MM.1S (cell line): ENCODE measurements at regions not wholly inside any gene's neighbourhood (a gene's known extent, or its start where the extent isn't known, plus 50 kb on each side); places are given as distances from the start of the nearest gene placed in this dataset.

ENCODE experiments used
- DNase-seq: peaks from one replicate; pipeline ENCODE4 v3.0.0-alpha.2; 2015
- H2AFZ ChIP-seq: fragments of 300-600 bp; sonication (generic); 2 replicates; pipeline ENCODE4 v1.6.0; 2016; ENCODE audit warnings: antibody characterized with exemption, low read length
- H3F3A ChIP-seq: fragments of 300-600 bp; sonication (generic); 2 replicates; pipeline ENCODE4 v1.6.1; 2016; ENCODE audit warnings: mild to moderate bottlenecking, antibody characterized with exemption, low read length, moderate library complexity, mixed read lengths; ENCODE audit not compliant: insufficient read depth
- H3K27ac ChIP-seq: fragments of 300-600 bp; sonication (generic); 2 replicates; pipeline ENCODE4 v1.5.1; 2016; ENCODE audit warnings: mild to moderate bottlenecking, low read length
- H3K27me3 ChIP-seq: fragments of 300-600 bp; sonication (generic); replicated peaks from 2 replicates; pipeline ENCODE4 v1.6.0; 2016; ENCODE audit warnings: low read length; ENCODE audit not compliant: insufficient read depth
- H3K36me3 ChIP-seq: fragments of 300-600 bp; sonication (generic); replicated peaks from 2 replicates; pipeline ENCODE4 v1.6.1; 2016; ENCODE audit warnings: mild to moderate bottlenecking, low read length, mixed read lengths; ENCODE audit not compliant: insufficient read depth
- H3K4me1 ChIP-seq: fragments of 300-600 bp; sonication (generic); 2 replicates; pipeline ENCODE4 v1.6.1; 2016; ENCODE audit warnings: low read length, mixed read lengths
- H3K4me2 ChIP-seq: fragments of 300-600 bp; sonication (generic); 2 replicates; pipeline ENCODE4 v1.6.0; 2016; ENCODE audit warnings: low read depth, low read length
- H3K4me3 ChIP-seq: fragments of 300-600 bp; sonication (generic); 2 replicates; pipeline ENCODE4 v1.5.1; 2016; ENCODE audit warnings: low read length, mixed read lengths
- H3K79me2 ChIP-seq: fragments of 300-600 bp; sonication (generic); 2 replicates; pipeline ENCODE4 v1.6.1; 2016; ENCODE audit warnings: mixed run types, low read length, mixed read lengths
- H3K9ac ChIP-seq: fragments of 300-600 bp; sonication (generic); 2 replicates; pipeline ENCODE4 v1.6.1; 2016; ENCODE audit warnings: low read length, mixed read lengths
- H3K9me2 ChIP-seq: fragments of 300-600 bp; sonication (generic); replicated peaks from 2 replicates; pipeline ENCODE4 v1.6.1; 2016; ENCODE audit warnings: mild to moderate bottlenecking, low read length, mixed read lengths; ENCODE audit not compliant: insufficient read depth
- H3K9me3 ChIP-seq: fragments of 300-600 bp; sonication (generic); replicated peaks from 2 replicates; pipeline ENCODE4 v1.6.1; 2016; ENCODE audit warnings: mild to moderate bottlenecking, low read length, mixed read lengths; ENCODE audit not compliant: insufficient read depth
- H4K20me1 ChIP-seq: fragments of 300-600 bp; sonication (generic); 2 replicates; pipeline ENCODE4 v1.6.1; 2016; ENCODE audit warnings: mild to moderate bottlenecking, low read length, moderate library complexity, mixed read lengths; ENCODE audit not compliant: insufficient read depth
- EZH2 ChIP-seq: fragments of 300-600 bp; sonication (generic); optimal IDR thresholded peaks from 2 replicates; pipeline ENCODE3; 2017; ENCODE audit warnings: low read depth, mild to moderate bottlenecking, antibody characterized with exemption, low read length, mixed read lengths
- EZH2phosphoT487 ChIP-seq: fragments of 300-600 bp; sonication (generic); IDR thresholded peaks from 2 replicates; pipeline ENCODE4 v1.6.1; 2018; ENCODE audit warnings: antibody characterized with exemption, low read length
- TF ChIP-seq, protein P1 (sequence below): fragments of 300-600 bp; sonication (generic); IDR thresholded peaks from 2 replicates; pipeline ENCODE4 v1.5.1; 2016; ENCODE audit warnings: antibody characterized with exemption, low read length, mixed read lengths

DNA sequence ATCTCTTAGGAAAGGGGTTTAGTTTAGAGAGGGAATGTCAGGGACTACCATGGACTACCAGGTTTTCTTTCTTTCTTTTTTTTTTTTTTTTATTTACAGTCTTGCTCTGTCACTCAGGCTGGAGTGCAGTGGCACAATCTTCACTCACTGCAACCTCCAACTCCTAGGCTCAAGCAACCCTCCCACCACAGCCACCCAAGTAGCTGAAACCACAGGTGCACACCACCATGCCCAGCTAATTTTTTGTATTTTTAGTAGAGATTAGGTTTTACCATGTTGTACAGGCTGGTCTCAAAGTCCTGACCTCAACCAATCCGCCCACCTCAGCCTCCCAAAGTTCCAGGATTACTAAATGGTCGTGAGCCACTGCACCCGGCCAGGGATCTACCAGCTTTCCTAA is 572.7 kb downstream of the CAAP1 start:
- no peaks in the 10 kb centered on the region for H3K4me1 ChIP-seq
- H3K79me2 ChIP-seq = no peaks in the 10 kb centered on the region
- no peaks in the 10 kb centered on the region for H3K27me3 ChIP-seq
- H3F3A ChIP-seq = no peaks in the 10 kb centered on the region
- no peak overlapping the region for H3K27ac ChIP-seq
- H3K4me2 ChIP-seq = no peak overlapping the region
- H4K20me1 ChIP-seq = no peaks in the 10 kb centered on the region
- H3K4me3 ChIP-seq = no peak overlapping the region
- H3K36me3 ChIP-seq = no peaks in the 10 kb centered on the region
- no peaks in the 10 kb centered on the region for H3K9me2 ChIP-seq
- no peak for TF ChIP-seq EZH2phosphoT487
- TF ChIP-seq EZH2 = no peak
- TF ChIP-seq, protein P1, sequence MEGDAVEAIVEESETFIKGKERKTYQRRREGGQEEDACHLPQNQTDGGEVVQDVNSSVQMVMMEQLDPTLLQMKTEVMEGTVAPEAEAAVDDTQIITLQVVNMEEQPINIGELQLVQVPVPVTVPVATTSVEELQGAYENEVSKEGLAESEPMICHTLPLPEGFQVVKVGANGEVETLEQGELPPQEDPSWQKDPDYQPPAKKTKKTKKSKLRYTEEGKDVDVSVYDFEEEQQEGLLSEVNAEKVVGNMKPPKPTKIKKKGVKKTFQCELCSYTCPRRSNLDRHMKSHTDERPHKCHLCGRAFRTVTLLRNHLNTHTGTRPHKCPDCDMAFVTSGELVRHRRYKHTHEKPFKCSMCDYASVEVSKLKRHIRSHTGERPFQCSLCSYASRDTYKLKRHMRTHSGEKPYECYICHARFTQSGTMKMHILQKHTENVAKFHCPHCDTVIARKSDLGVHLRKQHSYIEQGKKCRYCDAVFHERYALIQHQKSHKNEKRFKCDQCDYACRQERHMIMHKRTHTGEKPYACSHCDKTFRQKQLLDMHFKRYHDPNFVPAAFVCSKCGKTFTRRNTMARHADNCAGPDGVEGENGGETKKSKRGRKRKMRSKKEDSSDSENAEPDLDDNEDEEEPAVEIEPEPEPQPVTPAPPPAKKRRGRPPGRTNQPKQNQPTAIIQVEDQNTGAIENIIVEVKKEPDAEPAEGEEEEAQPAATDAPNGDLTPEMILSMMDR = no peak
- no peak for DNase-seq
- H2AFZ ChIP-seq = no peak overlapping the region
- no peak overlapping the region for H3K9ac ChIP-seq
- H3K9me3 ChIP-seq = no peaks in the 10 kb centered on the region

DNA sequence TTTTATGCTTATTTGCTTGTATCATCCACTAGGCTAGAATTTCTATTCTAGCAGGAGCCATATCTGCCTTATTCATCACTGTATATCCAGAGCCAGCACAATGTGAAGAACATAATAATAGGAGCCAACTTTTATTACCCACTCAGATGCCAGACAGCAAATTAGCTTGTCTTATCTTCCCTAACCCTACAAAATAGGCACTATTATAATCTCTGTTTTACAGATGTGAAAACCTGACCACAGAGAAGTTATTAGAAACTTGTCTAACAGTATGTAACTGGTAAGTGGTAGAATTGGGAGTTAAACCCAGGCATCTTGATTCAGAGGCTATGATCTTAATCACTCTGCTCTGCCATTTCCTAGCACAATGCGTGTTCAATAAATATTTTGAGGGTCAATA is 579.5 kb downstream of the CAAP1 start:
- H3K9me3 ChIP-seq = no peaks in the 10 kb centered on the region
- H3K36me3 ChIP-seq = no peaks in the 10 kb centered on the region
- no peaks in the 10 kb centered on the region for H4K20me1 ChIP-seq
- no peaks in the 10 kb centered on the region for H3K27me3 ChIP-seq
- H3K79me2 ChIP-seq = no peaks in the 10 kb centered on the region
- no peak for DNase-seq
- no peaks in the 10 kb centered on the region for H3F3A ChIP-seq
- no peaks in the 10 kb centered on the region for H3K4me1 ChIP-seq
- no peaks in the 10 kb centered on the region for H3K9me2 ChIP-seq
- no peak overlapping the region for H3K27ac ChIP-seq
- no peak overlapping the region for H3K4me3 ChIP-seq
- H3K4me2 ChIP-seq = no peak overlapping the region
- no peak overlapping the region for H2AFZ ChIP-seq
- no peak overlapping the region for H3K9ac ChIP-seq
- no peak for TF ChIP-seq EZH2
- TF ChIP-seq EZH2phosphoT487 = no peak
- TF ChIP-seq, protein P1 = no peak

DNA sequence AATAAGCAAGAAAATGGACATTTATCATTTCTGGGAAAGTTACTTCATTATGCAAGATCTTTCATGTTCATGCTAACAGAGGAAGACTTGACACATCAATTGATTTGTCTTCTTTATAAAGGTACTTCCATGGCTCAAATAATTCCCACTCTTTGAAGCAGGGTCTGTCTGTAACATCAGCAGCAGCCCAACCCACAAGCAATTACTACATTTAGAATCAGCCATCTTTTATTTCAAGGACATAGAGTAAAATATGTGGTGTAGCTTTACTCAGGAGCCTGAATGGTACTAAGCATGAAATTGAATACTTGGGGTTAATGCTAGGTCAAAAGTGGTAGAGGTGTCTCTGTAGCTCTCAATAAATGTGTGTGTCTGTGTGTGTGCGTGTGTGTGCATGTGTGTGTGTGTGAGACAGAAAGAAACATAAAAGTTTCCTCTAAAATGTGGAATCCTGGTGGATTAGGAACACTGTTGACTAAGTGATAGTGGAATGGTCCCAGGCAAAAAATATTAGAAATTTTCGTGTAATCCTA is 581.1 kb downstream of the CAAP1 start:
- Histone ChIP-seq H3K9ac (no peak overlapping the region), H3K27me3 (no peaks in the 10 kb centered on the region), H3K4me1 (no peaks in the 10 kb centered on the region), H4K20me1 (no peaks in the 10 kb centered on the region), H3K9me2 (no peaks in the 10 kb centered on the region), H2AFZ (no peak overlapping the region), H3K9me3 (no peaks in the 10 kb centered on the region), H3K4me3 (no peak overlapping the region), H3K4me2 (no peak overlapping the region), H3F3A (no peaks in the 10 kb centered on the region), H3K36me3 (no peaks in the 10 kb centered on the region), H3K27ac (no peak overlapping the region), H3K79me2 (no peaks in the 10 kb centered on the region)
- no peak for TF ChIP-seq EZH2
- TF ChIP-seq, protein P1 = no peak
- no peak for TF ChIP-seq EZH2phosphoT487
- DNase-seq = no peak

DNA sequence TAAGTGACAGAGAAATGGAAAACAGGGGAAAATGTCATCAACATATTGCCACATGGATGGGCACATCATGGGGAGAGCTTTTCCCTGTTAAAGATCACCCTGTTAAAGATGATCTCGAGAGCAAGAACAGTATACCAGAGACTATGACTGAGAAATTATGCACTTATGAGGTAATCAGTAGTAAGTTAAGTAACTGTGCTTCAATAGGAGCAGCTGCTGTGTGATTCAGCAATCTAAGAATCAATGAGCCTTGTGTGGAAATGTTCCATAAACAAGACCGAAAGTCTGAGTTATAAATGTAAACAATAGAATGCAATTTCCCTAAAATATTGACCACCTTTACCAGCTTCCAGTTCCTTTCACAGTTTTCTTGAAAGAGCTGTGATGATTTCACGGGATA is 582.3 kb downstream of the CAAP1 start:
- Histone ChIP-seq H4K20me1 (no peaks in the 10 kb centered on the region), H3K9me2 (no peaks in the 10 kb centered on the region), H3K9ac (no peak overlapping the region), H3K4me1 (no peaks in the 10 kb centered on the region), H3K9me3 (no peaks in the 10 kb centered on the region), H2AFZ (no peak overlapping the region), H3K27me3 (no peaks in the 10 kb centered on the region), H3K4me2 (no peak overlapping the region), H3K4me3 (no peak overlapping the region), H3K79me2 (no peaks in the 10 kb centered on the region), H3K27ac (no peak overlapping the region), H3F3A (no peaks in the 10 kb centered on the region), H3K36me3 (no peaks in the 10 kb centered on the region)
- no peak for DNase-seq
- TF ChIP-seq EZH2 = no peak
- TF ChIP-seq, protein P1 = no peak
